Retinal pigment epithelial cell (primary cell): ENCODE measurements at regions not wholly inside any gene's neighbourhood (a gene's known extent, or its start where the extent isn't known, plus 50 kb on each side); places are given as distances from the start of the nearest gene placed in this dataset.

Experiments used
- DNase-seq: peaks from one replicate; pipeline ENCODE4 v3.0.0-alpha.2; 2010; ENCODE audit warnings: low read depth
- H3K4me3 ChIP-seq: 2 replicates; pipeline ENCODE4 v1.5.1; 2011; ENCODE audit warnings: mild to moderate bottlenecking, low read length, control low read depth, moderate library complexity
- CTCF ChIP-seq: conservative IDR thresholded peaks from 2 replicates; pipeline ENCODE4 v1.5.1; 2011; ENCODE audit warnings: low read depth, low read length, control low read depth, inconsistent platforms

DNA sequence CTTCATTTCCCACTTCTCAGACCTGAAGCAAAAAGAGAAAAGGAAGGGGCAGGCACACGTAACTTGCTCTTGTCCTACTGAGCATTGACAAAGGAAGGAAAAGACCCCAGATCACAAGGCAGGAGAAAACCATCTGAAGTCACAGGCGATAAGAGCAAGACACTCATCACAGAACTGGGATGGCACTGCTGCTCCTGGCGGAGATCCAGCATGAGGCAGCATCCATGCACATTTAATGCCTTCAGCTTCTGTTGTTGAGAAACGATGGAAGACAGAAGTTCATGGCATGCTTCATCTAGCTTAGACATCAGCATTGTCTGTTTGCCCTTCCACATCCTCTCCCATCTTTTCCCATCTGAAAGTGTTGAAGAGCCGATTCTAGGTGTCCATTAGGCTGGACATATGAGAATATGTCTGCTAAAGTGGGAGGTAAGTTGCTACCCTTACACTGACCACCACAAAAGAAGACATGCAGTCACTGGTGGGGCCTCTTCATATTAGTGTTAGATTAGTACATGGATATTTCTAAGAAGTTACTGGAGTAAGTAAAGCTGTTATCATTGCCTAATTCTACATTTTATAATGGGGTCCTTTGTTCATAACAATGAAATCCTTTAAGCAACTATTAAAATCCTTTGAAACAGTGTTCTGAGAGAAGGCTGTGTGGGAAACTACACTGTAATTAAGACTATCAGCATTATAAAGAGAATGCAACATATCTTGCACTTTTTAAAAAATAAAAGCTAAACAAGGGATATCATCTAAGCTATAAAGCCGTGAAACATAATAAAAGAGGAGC lies 618.5 kb downstream of the C6orf118 start:
- no peak overlapping the region for H3K4me3 ChIP-seq
- no peak for DNase-seq
- TF ChIP-seq CTCF, result no peak

- H3K4me3 ChIP-seq, result no peak overlapping the region
- TF ChIP-seq CTCF, result no peak
- no peak for DNase-seq
Observed at GRCh38 chr6:164690241-164690640, 619.2 kb downstream of the C6orf118 start.

- no peak overlapping the region for H3K4me3 ChIP-seq
- no peak for TF ChIP-seq CTCF
- no peak for DNase-seq
Observed at GRCh38 chr6:164665328-164665727, 644.1 kb downstream of the C6orf118 start.

DNA sequence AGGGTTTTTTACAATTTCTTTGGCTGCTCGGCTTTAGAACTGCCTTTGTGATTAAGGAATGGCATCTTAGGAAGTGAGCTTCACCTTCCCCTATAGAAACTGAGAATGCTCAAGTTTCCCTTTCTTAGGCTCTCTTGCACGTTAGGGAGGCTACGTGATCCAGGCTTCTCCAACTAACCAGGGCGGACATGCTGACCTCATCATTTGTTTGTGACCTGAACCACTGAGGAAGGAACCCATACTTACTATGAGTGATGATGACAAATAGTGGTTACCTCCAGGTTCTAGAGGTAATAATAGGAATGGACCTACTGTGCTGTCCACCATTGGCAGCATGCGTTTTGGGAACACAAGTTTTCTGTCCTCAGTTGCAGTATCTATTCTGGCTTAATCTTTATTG lies 645.8 kb downstream of the C6orf118 start:
- H3K4me3 ChIP-seq, result no peak overlapping the region
- DNase-seq, result no peak
- no peak for TF ChIP-seq CTCF

- TF ChIP-seq CTCF, result no peak
- H3K4me3 ChIP-seq, result no peak overlapping the region
- no peak for DNase-seq
Observed at GRCh38 chr6:164661716-164662115, 647.7 kb downstream of the C6orf118 start.

DNA sequence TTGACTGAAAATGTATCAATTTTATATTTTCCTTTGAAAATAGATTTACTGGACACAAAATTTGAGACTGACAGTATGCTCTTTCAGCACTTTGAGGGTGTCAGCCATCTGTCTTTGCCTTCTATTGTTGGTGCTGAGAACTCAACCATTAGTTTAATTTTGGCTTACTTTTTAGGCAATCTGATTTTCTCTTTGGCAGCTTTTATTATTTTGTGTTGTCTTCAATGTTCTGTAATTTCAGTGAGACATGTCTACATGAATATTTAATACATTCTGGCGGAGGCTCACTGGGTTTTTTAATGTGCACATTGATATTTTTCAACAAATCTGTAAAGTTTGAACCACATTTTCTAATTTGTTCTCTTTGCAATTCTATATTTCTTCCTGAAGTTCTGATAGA lies 648.6 kb downstream of the C6orf118 start:
- H3K4me3 ChIP-seq, result no peak overlapping the region
- DNase-seq, result no peak
- TF ChIP-seq CTCF, result no peak

GRCh38 chr6:164640956-164641355 lies 668.4 kb downstream of the C6orf118 start:
- H3K4me3 ChIP-seq, result no peak overlapping the region
- DNase-seq, result no peak
- TF ChIP-seq CTCF, result no peak
